ENCODE measurements at regions not wholly inside any gene's neighbourhood (a gene's known extent, or its start where the extent isn't known, plus 50 kb on each side); places are given as distances from the start of the nearest gene placed in this dataset.

- no peak for DNase-seq (ENCODE audit: low read depth)
- no peak overlapping the region for H3K4me3 ChIP-seq (ENCODE audit: low read depth, low read length)
Measured at GRCh38 chr12:78641837-78642423, 222.6 kb upstream of the SYT1 start.

- no peak for DNase-seq (ENCODE audit: low read depth)
- no peak overlapping the region for H3K4me3 ChIP-seq (ENCODE audit: low read depth, low read length)
Measured at GRCh38 chr12:78645956-78646355, 218.6 kb upstream of the SYT1 start.

GRCh38 chr12:78651755-78652154 lies 212.8 kb upstream of the SYT1 start:
- DNase-seq (ENCODE audit: low read depth), result no peak

GRCh38 chr12:78666584-78666983 lies 198.0 kb upstream of the SYT1 start:
- no peak for DNase-seq (ENCODE audit: low read depth)
- H3K4me3 ChIP-seq (ENCODE audit: low read depth, low read length), result no peak overlapping the region

More at GRCh38 chr12:78651755-78652154, 212.8 kb upstream of the SYT1 start:
- no peak overlapping the region for H3K4me3 ChIP-seq (ENCODE audit: low read depth, low read length)

- DNase-seq (ENCODE audit: low read depth), result peak; percentile 91
- H3K4me3 ChIP-seq (ENCODE audit: low read depth, low read length), result no peak overlapping the region
Measured at GRCh38 chr12:78671295-78671694, 193.3 kb upstream of the SYT1 start.

GRCh38 chr12:78672033-78672432 lies 192.5 kb upstream of the SYT1 start:
- H3K4me3 ChIP-seq (ENCODE audit: low read depth, low read length), result no peak overlapping the region
- DNase-seq (ENCODE audit: low read depth), result no peak

GRCh38 chr12:78674311-78675090 lies 190.1 kb upstream of the SYT1 start:
- H3K4me3 ChIP-seq (ENCODE audit: low read depth, low read length), result no peak overlapping the region
- DNase-seq (ENCODE audit: low read depth), result peak; percentile 73

GRCh38 chr12:78680596-78680995 lies 184.0 kb upstream of the SYT1 start:
- DNase-seq (ENCODE audit: low read depth), result no peak
- no peak overlapping the region for H3K4me3 ChIP-seq (ENCODE audit: low read depth, low read length)

GRCh38 chr12:78683031-78683430 lies 181.5 kb upstream of the SYT1 start:
- H3K4me3 ChIP-seq (ENCODE audit: low read depth, low read length), result no peak overlapping the region
- DNase-seq (ENCODE audit: low read depth), result no peak

- H3K4me3 ChIP-seq (ENCODE audit: low read depth, low read length), result no peak overlapping the region
- no peak for DNase-seq (ENCODE audit: low read depth)
Measured at GRCh38 chr12:78683626-78684025, 180.9 kb upstream of the SYT1 start.

- no peak for DNase-seq (ENCODE audit: low read depth)
- no peak overlapping the region for H3K4me3 ChIP-seq (ENCODE audit: low read depth, low read length)
Measured at GRCh38 chr12:78684419-78684818, 180.2 kb upstream of the SYT1 start.

GRCh38 chr12:78695749-78696148 lies 168.8 kb upstream of the SYT1 start:
- no peak overlapping the region for H3K4me3 ChIP-seq (ENCODE audit: low read depth, low read length)
- no peak for DNase-seq (ENCODE audit: low read depth)

- no peak for DNase-seq (ENCODE audit: low read depth)
- H3K4me3 ChIP-seq (ENCODE audit: low read depth, low read length), result no peak overlapping the region
Measured at GRCh38 chr12:78696267-78696666, 168.3 kb upstream of the SYT1 start.

- no peak for DNase-seq (ENCODE audit: low read depth)
- H3K4me3 ChIP-seq (ENCODE audit: low read depth, low read length), result no peak overlapping the region
Measured at GRCh38 chr12:78697817-78698415, 166.7 kb upstream of the SYT1 start.

- DNase-seq (ENCODE audit: low read depth), result no peak
Measured at GRCh38 chr12:78698747-78699146, 165.8 kb upstream of the SYT1 start.

GRCh38 chr12:78700565-78700964 lies 164.0 kb upstream of the SYT1 start:
- no peak for DNase-seq (ENCODE audit: low read depth)

More at GRCh38 chr12:78698747-78699146, 165.8 kb upstream of the SYT1 start:
- H3K4me3 ChIP-seq (ENCODE audit: low read depth, low read length), result no peak overlapping the region

GRCh38 chr12:78703820-78704525 lies 160.6 kb upstream of the SYT1 start:
- H3K4me3 ChIP-seq (ENCODE audit: low read depth, low read length), result no peak overlapping the region
- peak; percentile 68 for DNase-seq (ENCODE audit: low read depth)

More at GRCh38 chr12:78700565-78700964, 164.0 kb upstream of the SYT1 start:
- no peak overlapping the region for H3K4me3 ChIP-seq (ENCODE audit: low read depth, low read length)

- H3K4me3 ChIP-seq (ENCODE audit: low read depth, low read length), result no peak overlapping the region
- no peak for DNase-seq (ENCODE audit: low read depth)
Measured at GRCh38 chr12:78711954-78712353, 152.6 kb upstream of the SYT1 start.

- DNase-seq (ENCODE audit: low read depth), result no peak
- H3K4me3 ChIP-seq (ENCODE audit: low read depth, low read length), result no peak overlapping the region
Measured at GRCh38 chr12:78712834-78713481, 151.6 kb upstream of the SYT1 start.

GRCh38 chr12:78719721-78720120 lies 144.9 kb upstream of the SYT1 start:
- no peak overlapping the region for H3K4me3 ChIP-seq (ENCODE audit: low read depth, low read length)
- no peak for DNase-seq (ENCODE audit: low read depth)

Measured in skeletal muscle cell (primary cell).